ENCODE measurements at regions not wholly inside any gene's neighbourhood (a gene's known extent, or its start where the extent isn't known, plus 50 kb on each side); places are given as distances from the start of the nearest gene placed in this dataset.

GRCh38 chr3:110710603-110711002, 361.0 kb upstream of the NECTIN3 start:
- no peak for DNase-seq (ENCODE audit: low read depth in 4 of 4, low spot score in 2 of 4)

- no peak for DNase-seq (ENCODE audit: low read depth in 4 of 4, low spot score in 2 of 4)
Measured at GRCh38 chr3:110711130-110711832, 360.3 kb upstream of the NECTIN3 start.

- DNase-seq (ENCODE audit: low read depth in 4 of 4, low spot score in 2 of 4) = no peak
Measured at GRCh38 chr3:110711851-110712516, 359.6 kb upstream of the NECTIN3 start.

- no peak for DNase-seq (ENCODE audit: low read depth in 4 of 4, low spot score in 2 of 4)
Measured at GRCh38 chr3:110727056-110727455, 344.6 kb upstream of the NECTIN3 start.

- DNase-seq (ENCODE audit: low read depth in 4 of 4, low spot score in 2 of 4) = no peak
Measured at GRCh38 chr3:110731148-110731547, 340.5 kb upstream of the NECTIN3 start.

- no peak for DNase-seq (ENCODE audit: low read depth in 4 of 4, low spot score in 2 of 4)
Measured at GRCh38 chr3:110732420-110732819, 339.2 kb upstream of the NECTIN3 start.

GRCh38 chr3:110733045-110733444, 338.6 kb upstream of the NECTIN3 start:
- DNase-seq (ENCODE audit: low read depth in 4 of 4, low spot score in 2 of 4) = no peak

GRCh38 chr3:110734524-110734923, 337.1 kb upstream of the NECTIN3 start:
- DNase-seq (ENCODE audit: low read depth in 4 of 4, low spot score in 2 of 4) = no peak

GRCh38 chr3:110736332-110736731, 335.3 kb upstream of the NECTIN3 start:
- no peak for DNase-seq (ENCODE audit: low read depth in 4 of 4, low spot score in 2 of 4)

GRCh38 chr3:110738531-110738930, 333.1 kb upstream of the NECTIN3 start:
- DNase-seq (ENCODE audit: low read depth in 4 of 4, low spot score in 2 of 4) = no peak

- DNase-seq (ENCODE audit: low read depth in 4 of 4, low spot score in 2 of 4) = no peak
Measured at GRCh38 chr3:110741891-110742290, 329.7 kb upstream of the NECTIN3 start.

GRCh38 chr3:110743202-110743601, 328.4 kb upstream of the NECTIN3 start:
- peak in 3 of 4 donors; percentile 11 to 40 (median 24) for DNase-seq (ENCODE audit: low read depth in 4 of 4, low spot score in 2 of 4)

GRCh38 chr3:110743984-110744383, 327.6 kb upstream of the NECTIN3 start:
- DNase-seq (ENCODE audit: low read depth in 4 of 4, low spot score in 2 of 4) = no peak

- DNase-seq (ENCODE audit: low read depth in 4 of 4, low spot score in 2 of 4) = no peak
Measured at GRCh38 chr3:110744723-110745122, 326.9 kb upstream of the NECTIN3 start.

- no peak for DNase-seq (ENCODE audit: low read depth in 4 of 4, low spot score in 2 of 4)
Measured at GRCh38 chr3:110749006-110749405, 322.6 kb upstream of the NECTIN3 start.

- no peak for DNase-seq (ENCODE audit: low read depth in 4 of 4, low spot score in 2 of 4)
Measured at GRCh38 chr3:110750201-110750600, 321.4 kb upstream of the NECTIN3 start.

- no peak for DNase-seq (ENCODE audit: low read depth in 4 of 4, low spot score in 2 of 4)
Measured at GRCh38 chr3:110752307-110752706, 319.3 kb upstream of the NECTIN3 start.

GRCh38 chr3:110753516-110753915, 318.1 kb upstream of the NECTIN3 start:
- DNase-seq (ENCODE audit: low read depth in 4 of 4, low spot score in 2 of 4) = no peak

- no peak for DNase-seq (ENCODE audit: low read depth in 4 of 4, low spot score in 2 of 4)
Measured at GRCh38 chr3:110754212-110754916, 317.3 kb upstream of the NECTIN3 start.

GRCh38 chr3:110755345-110755744, 316.3 kb upstream of the NECTIN3 start:
- DNase-seq (ENCODE audit: low read depth in 4 of 4, low spot score in 2 of 4) = no peak

- no peak for DNase-seq (ENCODE audit: low read depth in 4 of 4, low spot score in 2 of 4)
Measured at GRCh38 chr3:110756705-110757104, 314.9 kb upstream of the NECTIN3 start.

- no peak for DNase-seq (ENCODE audit: low read depth in 4 of 4, low spot score in 2 of 4)
Measured at GRCh38 chr3:110758208-110758607, 313.4 kb upstream of the NECTIN3 start.

All from left renal cortex interstitium (tissue), 4 donors.